ENCODE measurements at regions not wholly inside any gene's neighbourhood (a gene's known extent, or its start where the extent isn't known, plus 50 kb on each side); places are given as distances from the start of the nearest gene placed in this dataset.

GRCh38 chr1:8211883-8212579 lies 105.9 kb upstream of the SLC45A1 start:
- intact Hi-C loops (cut with micrococcal nuclease), result loop anchor here (2.0 kb wide), 1 partner anchor 75 kb away; no protein-coding TSS in a partner anchor
- H2AFZ ChIP-seq (replicated peaks; ENCODE audit: low read length, poor library complexity), result peak overlapping the region; percentile 75
- 0 out of 2 replicates have a peak, but pooled peaks have one; percentile 33 for TF ChIP-seq MAFK (IDR thresholded peaks at IDR 0.05; ENCODE audit: low read depth, low read length)
- no peak for TF ChIP-seq CTCF (conservative IDR thresholded peaks at IDR 0.05; ENCODE audit: low read depth, low read length)
- peak; percentile 55; the same call in 1 of the 2 replicates for TF ChIP-seq MAZ (IDR thresholded peaks at IDR 0.05; ENCODE audit: borderline replicate concordance, low read depth, low read length)
- TF ChIP-seq USF2 (IDR thresholded peaks at IDR 0.05; ENCODE audit: low read depth, low read length), result no peak
- TF ChIP-seq RAD21 (IDR thresholded peaks at IDR 0.05; ENCODE audit: low read length), result peak; percentile 30
- no peak for TF ChIP-seq RFX5 (IDR thresholded peaks at IDR 0.05; ENCODE audit: low read depth, low read length)
- TF ChIP-seq NFE2L2 (IDR thresholded peaks at IDR 0.05; ENCODE audit: low read depth, low read length), result peak; percentile 42; the same call in 1 of the 2 replicates
- TF ChIP-seq CHD1 (IDR thresholded peaks at IDR 0.05; ENCODE audit: low read depth, low read length), result no peak
- TF ChIP-seq FOS (IDR thresholded peaks at IDR 0.05; ENCODE audit: low read depth, low read length), result peak; percentile 94
- peak; percentile 45; the same call in 1 of the 2 replicates for TF ChIP-seq POLR2A (IDR thresholded peaks at IDR 0.05; ENCODE audit: low read depth, low read length)
- no peak for TF ChIP-seq ELK1 (IDR thresholded peaks at IDR 0.05; ENCODE audit: borderline replicate concordance, low read depth, low read length)
- peak; percentile 100 for TF ChIP-seq CEBPB (IDR thresholded peaks at IDR 0.05; ENCODE audit: low read depth, low read length)
- TF ChIP-seq RCOR1 (IDR thresholded peaks at IDR 0.05; ENCODE audit: insufficient replicate concordance, low read length), result peak; percentile 59
- no peak for TF ChIP-seq MXI1 (IDR thresholded peaks at IDR 0.05; ENCODE audit: borderline replicate concordance, low read depth, low read length)

More at GRCh38 chr1:8211883-8212579, 105.9 kb upstream of the SLC45A1 start:
- Histone ChIP-seq H3K4me2 (ENCODE audit: low read depth, low read length) (peak overlapping the region; percentile 51), H2BK20ac (ENCODE audit: low read depth, low read length) (peak overlapping the region; percentile 98), H3K4me1 (ENCODE audit: control insufficient read depth, insufficient read depth, low read length) (peaks cover 39% of the 10 kb centered on the region), H3K36me3 (ENCODE audit: control insufficient read depth, insufficient read depth, low read length) (no peaks in the 10 kb centered on the region), H3K9me3 (ENCODE audit: control insufficient read depth, insufficient read depth, low read length) (no peaks in the 10 kb centered on the region), H2BK5ac (ENCODE audit: low read depth, low read length, poor library complexity, severe bottlenecking) (peak overlapping the region; percentile 98), H3K27ac (ENCODE audit: insufficient read depth, low read length) (peak overlapping the region; percentile 89), H4K5ac (ENCODE audit: low read depth, low read length) (peak overlapping the region; percentile 85), H3K79me1 (ENCODE audit: low read depth in 1 of 2, low read length in 2 of 2) (peaks cover 3 to 5% of the 10 kb centered on the region in 2 experiments; a peak in 2 of 4 replicates), H4K20me1 (ENCODE audit: insufficient read depth, low read length) (no peaks in the 10 kb centered on the region), H2BK15ac (ENCODE audit: low read depth, low read length) (peak overlapping the region; percentile 99), H4K8ac (ENCODE audit: low read depth in 2 of 2, low read length in 2 of 2) (peak overlapping the region; percentile 71 to 97), H3K9ac (ENCODE audit: low read depth, low read length) (peak overlapping the region; percentile 36), H3K4me3 (ENCODE audit: insufficient read depth, low read depth, low read length) (no peak overlapping the region), H3K18ac (ENCODE audit: low read depth, low read length) (peak overlapping the region; percentile 93), H3K27me3 (ENCODE audit: control insufficient read depth, insufficient read depth, low read length) (no peaks in the 10 kb centered on the region), H3K4ac (ENCODE audit: low read depth, low read length) (peak overlapping the region; percentile 96), H3K9me1 (ENCODE audit: insufficient read depth, low read length) (peaks cover 31% of the 10 kb centered on the region), H3K56ac (ENCODE audit: extremely low read depth, insufficient read depth, low read length) (peak overlapping the region; percentile 96), H4K91ac (ENCODE audit: insufficient read depth, low read depth, low read length) (peak overlapping the region; percentile 97), H3K23ac (ENCODE audit: low read depth, low read length) (peak overlapping the region; percentile 94), H2BK120ac (ENCODE audit: low read depth, low read length) (peak overlapping the region; percentile 99), H2AK9ac (replicated peaks; ENCODE audit: low read depth, low read length, poor library complexity) (peak overlapping the region; percentile 90), H2AK5ac (ENCODE audit: low read depth, low read length) (peak overlapping the region; percentile 89), H3K14ac (replicated peaks; ENCODE audit: low read depth, low read length) (peak overlapping the region; percentile 92)
- POLR2A ChIA-PET (ENCODE audit: unreplicated experiment), result interaction anchor here (0.6 kb wide), 2 partner anchors 69 to 185 kb away, joined by 3 to 4 read pairs; no protein-coding TSS in a partner anchor
- dilution Hi-C loops (cut with HindIII; ENCODE audit: low sequenced_read_pairs, unreplicated experiment), result no loop called here
- peak; percentile 80 for ATAC-seq (ENCODE audit: low read depth)
- CTCF ChIA-PET, result interaction anchor here (0.6 kb wide), 1 partner anchor 58 kb away, joined by 7 read pairs; no protein-coding TSS in a partner anchor
- DNase-seq, result peak; percentile 99
- no TSS peak for BruUV-seq (replicated peaks)
- WGBS, 2 experiments (ENCODE audit: extremely low coverage in 2 of 2, insufficient read length in 1 of 2), result 0% methylated on average over 6 of the region's 27 CpGs; no CpG with 5 or more reads in 1 of the 2 experiments
- in situ Hi-C loops (cut with MboI; ENCODE audit: low sequenced_read_pairs), result loop anchor here (10.0 kb wide), 1 partner anchor 177 kb away; no protein-coding TSS in a partner anchor
